ENCODE measurements at regions not wholly inside any gene's neighbourhood (a gene's known extent, or its start where the extent isn't known, plus 50 kb on each side); places are given as distances from the start of the nearest gene placed in this dataset.

GRCh38 chr6:134642819-134643218 lies 307.1 kb downstream of the ALDH8A1 start:
- TF ChIP-seq CTCF (IDR thresholded peaks at IDR 0.05; ENCODE audit: insufficient read depth, low read length, poor library complexity, severe bottlenecking) = no peak
- H3K36me3 ChIP-seq (ENCODE audit: control insufficient read depth, insufficient read depth, low read length) = no peaks in the 10 kb centered on the region
- no peaks in the 10 kb centered on the region for H3K27me3 ChIP-seq (ENCODE audit: control insufficient read depth, insufficient read depth, low read length)
- H3K4me3 ChIP-seq (ENCODE audit: low read depth, low read length) = no peak overlapping the region
- no peak for DNase-seq (ENCODE audit: low read depth)

GRCh38 chr6:134642279-134642678 lies 307.6 kb downstream of the ALDH8A1 start:
- TF ChIP-seq CTCF (IDR thresholded peaks at IDR 0.05; ENCODE audit: insufficient read depth, low read length, poor library complexity, severe bottlenecking) = no peak
- no peaks in the 10 kb centered on the region for H3K36me3 ChIP-seq (ENCODE audit: control insufficient read depth, insufficient read depth, low read length)
- H3K4me3 ChIP-seq (ENCODE audit: low read depth, low read length) = no peak overlapping the region
- DNase-seq (ENCODE audit: low read depth) = peak; percentile 56
- H3K27me3 ChIP-seq (ENCODE audit: control insufficient read depth, insufficient read depth, low read length) = no peaks in the 10 kb centered on the region

- H3K36me3 ChIP-seq (ENCODE audit: control insufficient read depth, insufficient read depth, low read length) = no peaks in the 10 kb centered on the region
- DNase-seq (ENCODE audit: low read depth) = peak; percentile 68
- TF ChIP-seq CTCF (IDR thresholded peaks at IDR 0.05; ENCODE audit: insufficient read depth, low read length, poor library complexity, severe bottlenecking) = peak; percentile 90
- no peaks in the 10 kb centered on the region for H3K27me3 ChIP-seq (ENCODE audit: control insufficient read depth, insufficient read depth, low read length)
- no peak overlapping the region for H3K4me3 ChIP-seq (ENCODE audit: low read depth, low read length)
Observed at GRCh38 chr6:134640975-134641429, 308.9 kb downstream of the ALDH8A1 start.

- no peaks in the 10 kb centered on the region for H3K27me3 ChIP-seq (ENCODE audit: control insufficient read depth, insufficient read depth, low read length)
- DNase-seq (ENCODE audit: low read depth) = no peak
- no peaks in the 10 kb centered on the region for H3K36me3 ChIP-seq (ENCODE audit: control insufficient read depth, insufficient read depth, low read length)
- TF ChIP-seq CTCF (IDR thresholded peaks at IDR 0.05; ENCODE audit: insufficient read depth, low read length, poor library complexity, severe bottlenecking) = no peak
- H3K4me3 ChIP-seq (ENCODE audit: low read depth, low read length) = no peak overlapping the region
Observed at GRCh38 chr6:134640229-134640628, 309.7 kb downstream of the ALDH8A1 start.

GRCh38 chr6:134637847-134638437 lies 312.0 kb downstream of the ALDH8A1 start:
- H3K4me3 ChIP-seq (ENCODE audit: low read depth, low read length) = no peak overlapping the region
- no peaks in the 10 kb centered on the region for H3K36me3 ChIP-seq (ENCODE audit: control insufficient read depth, insufficient read depth, low read length)
- H3K27me3 ChIP-seq (ENCODE audit: control insufficient read depth, insufficient read depth, low read length) = no peaks in the 10 kb centered on the region
- no peak for DNase-seq (ENCODE audit: low read depth)
- TF ChIP-seq CTCF (IDR thresholded peaks at IDR 0.05; ENCODE audit: insufficient read depth, low read length, poor library complexity, severe bottlenecking) = no peak

- no peak for TF ChIP-seq CTCF (IDR thresholded peaks at IDR 0.05; ENCODE audit: insufficient read depth, low read length, poor library complexity, severe bottlenecking)
- H3K27me3 ChIP-seq (ENCODE audit: control insufficient read depth, insufficient read depth, low read length) = no peaks in the 10 kb centered on the region
- no peaks in the 10 kb centered on the region for H3K36me3 ChIP-seq (ENCODE audit: control insufficient read depth, insufficient read depth, low read length)
- H3K4me3 ChIP-seq (ENCODE audit: low read depth, low read length) = no peak overlapping the region
- DNase-seq (ENCODE audit: low read depth) = no peak
Observed at GRCh38 chr6:134637282-134637681, 312.6 kb downstream of the ALDH8A1 start.
